A673 (cell line): ENCODE measurements at regions not wholly inside any gene's neighbourhood (a gene's known extent, or its start where the extent isn't known, plus 50 kb on each side); places are given as distances from the start of the nearest gene placed in this dataset.

Experiments
- EZH2 ChIP-seq: fragments of 200-600 bp; sonication (generic); IDR thresholded peaks from 2 replicates; pipeline ENCODE4 v1.6.1; 2017; ENCODE audit warnings: borderline replicate concordance, low read depth, mild to moderate bottlenecking, mixed read lengths, antibody characterized with exemption, low read length; ENCODE audit not compliant: poor library complexity, severe bottlenecking
- TF ChIP-seq, protein P1 (sequence below): fragments of 300-800, 200-600 bp; sonication (generic); conservative IDR thresholded peaks from 2 replicates; pipeline ENCODE4 v1.5.1; 2017; ENCODE audit warnings: low read depth, mild to moderate bottlenecking, antibody characterized with exemption, low read length, moderate library complexity, mixed read lengths

DNA sequence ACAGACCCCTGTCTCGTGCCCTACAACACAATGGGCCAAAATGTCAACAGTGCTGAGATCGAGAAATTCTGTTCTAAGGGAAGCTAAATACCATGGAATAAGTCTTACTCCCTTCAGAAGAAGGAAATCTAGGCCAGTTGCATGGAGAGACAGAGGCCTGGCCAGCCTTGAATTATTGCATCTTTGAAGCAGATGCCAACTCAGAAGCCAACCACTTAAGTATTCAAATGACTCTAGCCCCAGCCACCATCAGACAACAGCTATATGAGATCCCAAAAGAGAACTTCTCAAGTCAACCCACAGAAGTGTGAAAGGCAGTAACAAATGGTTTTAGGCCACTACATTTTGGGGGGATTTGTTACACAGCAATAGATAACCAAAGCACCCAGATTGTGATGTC, 180.1 kb downstream of the ACTL7B start:
- TF ChIP-seq EZH2: no peak
- TF ChIP-seq, protein P1, sequence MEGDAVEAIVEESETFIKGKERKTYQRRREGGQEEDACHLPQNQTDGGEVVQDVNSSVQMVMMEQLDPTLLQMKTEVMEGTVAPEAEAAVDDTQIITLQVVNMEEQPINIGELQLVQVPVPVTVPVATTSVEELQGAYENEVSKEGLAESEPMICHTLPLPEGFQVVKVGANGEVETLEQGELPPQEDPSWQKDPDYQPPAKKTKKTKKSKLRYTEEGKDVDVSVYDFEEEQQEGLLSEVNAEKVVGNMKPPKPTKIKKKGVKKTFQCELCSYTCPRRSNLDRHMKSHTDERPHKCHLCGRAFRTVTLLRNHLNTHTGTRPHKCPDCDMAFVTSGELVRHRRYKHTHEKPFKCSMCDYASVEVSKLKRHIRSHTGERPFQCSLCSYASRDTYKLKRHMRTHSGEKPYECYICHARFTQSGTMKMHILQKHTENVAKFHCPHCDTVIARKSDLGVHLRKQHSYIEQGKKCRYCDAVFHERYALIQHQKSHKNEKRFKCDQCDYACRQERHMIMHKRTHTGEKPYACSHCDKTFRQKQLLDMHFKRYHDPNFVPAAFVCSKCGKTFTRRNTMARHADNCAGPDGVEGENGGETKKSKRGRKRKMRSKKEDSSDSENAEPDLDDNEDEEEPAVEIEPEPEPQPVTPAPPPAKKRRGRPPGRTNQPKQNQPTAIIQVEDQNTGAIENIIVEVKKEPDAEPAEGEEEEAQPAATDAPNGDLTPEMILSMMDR: no peak
